Cardiac muscle cell (in vitro differentiated cells and primary cell): ENCODE measurements at regions not wholly inside any gene's neighbourhood (a gene's known extent, or its start where the extent isn't known, plus 50 kb on each side); places are given as distances from the start of the nearest gene placed in this dataset.
A peak's percentile ranks its signal among the peaks of the same experiment; 100 is the strongest.

Source experiments
- DNase-seq, 2 donors: peaks; one replicate each; pipeline versions ENCODE4 v3.0.0 to v3.0.0-alpha.2; 2010 to 2017; ENCODE audit warnings: low read depth in 1 of 2, low spot score in 1 of 2
- H3K27ac ChIP-seq: fragments of 200-600 bp; sonication (generic); 2 replicates; pipeline ENCODE4 v1.5.1; 2016
- H3K27me3 ChIP-seq: fragments of 200-600 bp; sonication (generic); 2 replicates; pipeline ENCODE4 v1.6.0; 2016; ENCODE audit warnings: control low read depth
- H3K36me3 ChIP-seq: fragments of 200-600 bp; sonication (generic); 2 replicates; pipeline ENCODE4 v1.5.1; 2016; ENCODE audit warnings: control low read depth
- H3K4me1 ChIP-seq: fragments of 200-600 bp; sonication (generic); 2 replicates; pipeline ENCODE4 v1.8.1; 2017; ENCODE audit warnings: low read depth, mild to moderate bottlenecking, mixed run types
- H3K4me3 ChIP-seq: fragments of 200-600 bp; sonication (generic); 2 replicates; pipeline ENCODE4 v1.5.1; 2016; ENCODE audit warnings: mild to moderate bottlenecking
- H3K9me3 ChIP-seq: fragments of 200-600 bp; sonication (generic); 2 replicates; pipeline ENCODE4 v1.5.1; 2017; ENCODE audit warnings: low read depth, mild to moderate bottlenecking, control low read depth
- CTCF ChIP-seq: IDR thresholded peaks from 2 replicates; pipeline ENCODE4 v1.5.1; 2012; ENCODE audit warnings: low read depth, mild to moderate bottlenecking, low read length

DNA sequence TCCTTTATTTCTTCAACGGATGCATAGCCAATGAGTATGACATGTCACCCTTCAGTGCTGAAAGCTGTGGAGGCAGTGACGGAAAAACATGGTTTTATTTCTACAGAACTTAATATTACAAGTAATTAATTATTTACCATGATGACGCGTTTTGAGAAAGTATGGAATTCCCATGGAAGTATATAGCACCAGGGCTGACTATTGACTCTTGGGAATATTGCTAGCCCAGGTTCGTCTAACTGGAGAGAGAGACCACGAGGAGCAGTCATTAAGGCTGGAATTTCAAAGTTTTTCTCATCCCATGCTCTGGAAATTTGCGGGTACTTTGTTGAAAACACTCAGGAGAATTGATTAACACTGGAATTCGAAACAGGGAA lies 155.2 kb upstream of the PRSS16 start:
- Histone ChIP-seq H3K4me1 (no peaks in the 10 kb centered on the region), H3K9me3 (no peaks in the 10 kb centered on the region), H3K4me3 (peak overlapping the region; percentile 44), H3K27me3 (peaks cover 34% of the 10 kb centered on the region), H3K27ac (no peak overlapping the region), H3K36me3 (no peaks in the 10 kb centered on the region)
- DNase-seq: no peak
- no peak for TF ChIP-seq CTCF

GRCh38 chr6:27095914-27096313 lies 151.6 kb upstream of the PRSS16 start:
- no peaks in the 10 kb centered on the region for H3K36me3 ChIP-seq
- peaks cover 38% of the 10 kb centered on the region for H3K27me3 ChIP-seq
- no peaks in the 10 kb centered on the region for H3K9me3 ChIP-seq
- no peak for TF ChIP-seq CTCF
- DNase-seq: no peak
- H3K27ac ChIP-seq: no peak overlapping the region
- no peaks in the 10 kb centered on the region for H3K4me1 ChIP-seq
- no peak overlapping the region for H3K4me3 ChIP-seq

GRCh38 chr6:27096834-27097511 lies 150.5 kb upstream of the PRSS16 start:
- Histone ChIP-seq H3K4me3 (peak overlapping the region; percentile 21), H3K27me3 (peaks cover 30% of the 10 kb centered on the region), H3K36me3 (no peaks in the 10 kb centered on the region), H3K4me1 (no peaks in the 10 kb centered on the region), H3K27ac (no peak overlapping the region), H3K9me3 (no peaks in the 10 kb centered on the region)
- peak; percentile 26 to 70 for DNase-seq
- no peak for TF ChIP-seq CTCF

DNA sequence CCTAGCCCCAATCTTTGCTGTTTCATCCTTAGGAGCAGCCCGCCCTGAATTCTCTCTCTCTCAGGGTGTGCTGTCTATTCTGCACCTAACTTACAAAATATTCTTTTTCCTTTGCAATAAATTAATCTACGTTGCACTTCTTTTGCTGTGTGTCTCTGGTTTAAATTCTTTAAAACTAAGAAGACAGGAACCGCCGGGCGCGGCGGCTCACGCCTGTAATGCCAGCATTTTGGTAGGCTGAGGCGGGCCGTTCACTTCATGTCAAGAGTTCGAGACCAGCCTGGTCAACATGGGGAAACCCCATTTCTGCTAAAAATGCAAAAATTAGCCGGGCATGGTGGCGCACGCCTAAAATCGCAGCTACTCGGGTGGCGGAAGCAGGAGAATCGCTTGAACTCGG lies 148.5 kb upstream of the PRSS16 start:
- Histone ChIP-seq H3K27ac (no peak overlapping the region), H3K4me1 (no peaks in the 10 kb centered on the region), H3K27me3 (peaks cover 21% of the 10 kb centered on the region), H3K9me3 (no peaks in the 10 kb centered on the region), H3K4me3 (no peak overlapping the region), H3K36me3 (no peaks in the 10 kb centered on the region)
- TF ChIP-seq CTCF: no peak
- DNase-seq: no peak

- no peak for DNase-seq
- Histone ChIP-seq H3K4me1 (no peaks in the 10 kb centered on the region), H3K4me3 (no peak overlapping the region), H3K27ac (no peak overlapping the region), H3K27me3 (peaks cover 18% of the 10 kb centered on the region), H3K36me3 (no peaks in the 10 kb centered on the region), H3K9me3 (no peaks in the 10 kb centered on the region)
- no peak for TF ChIP-seq CTCF
These were observed 146.6 kb upstream of the PRSS16 start for GRCh38 chr6:27100921-27101320.
